Tongue (tissue), 1 donor: ENCODE measurements at regions not wholly inside any gene's neighbourhood (a gene's known extent, or its start where the extent isn't known, plus 50 kb on each side); places are given as distances from the start of the nearest gene placed in this dataset.
"Not testable (repeated sequence)": the region's sequence is repeated elsewhere in the genome, so short reads cannot be mapped to it uniquely, and the experiment has no call there.

Experiments
- DNase-seq: peaks from one replicate; pipeline ENCODE4 v3.0.0-alpha.2; 2015

GRCh38 chr22:48490500-48491411 lies 1336.9 kb downstream of the BRD1 start:
- DNase-seq = no peak

- peak; percentile 65 for DNase-seq
These were observed 1337.8 kb downstream of the BRD1 start for GRCh38 chr22:48489551-48490499.

GRCh38 chr22:48488611-48489511 lies 1338.8 kb downstream of the BRD1 start:
- DNase-seq = peak; percentile 51

GRCh38 chr22:48488149-48488551 lies 1339.5 kb downstream of the BRD1 start:
- DNase-seq = peak; percentile 37

GRCh38 chr22:48486558-48486957 lies 1341.1 kb downstream of the BRD1 start:
- no peak for DNase-seq

GRCh38 chr22:48486134-48486532 lies 1341.5 kb downstream of the BRD1 start:
- no peak for DNase-seq

GRCh38 chr22:48485149-48486133 lies 1342.2 kb downstream of the BRD1 start:
- DNase-seq = no peak

GRCh38 chr22:48483764-48484528 lies 1343.7 kb downstream of the BRD1 start:
- DNase-seq = no peak

GRCh38 chr22:48482771-48483170 lies 1344.9 kb downstream of the BRD1 start:
- DNase-seq = no peak

GRCh38 chr22:48482198-48482597 lies 1345.5 kb downstream of the BRD1 start:
- DNase-seq = not testable (repeated sequence)

- DNase-seq = no peak
These were observed 1345.9 kb downstream of the BRD1 start for GRCh38 chr22:48481748-48482147.

- no peak for DNase-seq
These were observed 1349.0 kb downstream of the BRD1 start for GRCh38 chr22:48478529-48479265.

- DNase-seq = no peak
These were observed 1349.5 kb downstream of the BRD1 start for GRCh38 chr22:48478124-48478523.

- DNase-seq = no peak
These were observed 1350.5 kb downstream of the BRD1 start for GRCh38 chr22:48477031-48477721.

GRCh38 chr22:48476577-48476976 lies 1351.1 kb downstream of the BRD1 start:
- DNase-seq = no peak

- DNase-seq = no peak
These were observed 1351.9 kb downstream of the BRD1 start for GRCh38 chr22:48475661-48476345.

GRCh38 chr22:48474881-48475280 lies 1352.8 kb downstream of the BRD1 start:
- no peak for DNase-seq

- DNase-seq = no peak
These were observed 1354.5 kb downstream of the BRD1 start for GRCh38 chr22:48473202-48473601.
